ENCODE measurements at regions not wholly inside any gene's neighbourhood (a gene's known extent, or its start where the extent isn't known, plus 50 kb on each side); places are given as distances from the start of the nearest gene placed in this dataset.

- DNase-seq (ENCODE audit: extremely low read depth, low read depth): no peak
- no peak for TF ChIP-seq CTCF (IDR thresholded peaks at IDR 0.05; ENCODE audit: low read depth, low read length, missing control alignments)
- H3K4me3 ChIP-seq (replicated peaks; ENCODE audit: low read depth, low read length): no peak overlapping the region
Measured at GRCh38 chr15:46467041-46467440, 832.2 kb downstream of the SQOR start.

- H3K4me3 ChIP-seq (replicated peaks; ENCODE audit: low read depth, low read length): no peak overlapping the region
- no peak for DNase-seq (ENCODE audit: extremely low read depth, low read depth)
- no peak for TF ChIP-seq CTCF (IDR thresholded peaks at IDR 0.05; ENCODE audit: low read depth, low read length, missing control alignments)
Measured at GRCh38 chr15:46471096-46471495, 836.3 kb downstream of the SQOR start.

- DNase-seq (ENCODE audit: extremely low read depth, low read depth): no peak
- H3K4me3 ChIP-seq (replicated peaks; ENCODE audit: low read depth, low read length): no peak overlapping the region
- no peak for TF ChIP-seq CTCF (IDR thresholded peaks at IDR 0.05; ENCODE audit: low read depth, low read length, missing control alignments)
Measured at GRCh38 chr15:46489276-46489675, 854.4 kb downstream of the SQOR start.

- H3K4me3 ChIP-seq (replicated peaks; ENCODE audit: low read depth, low read length): no peak overlapping the region
- no peak for DNase-seq (ENCODE audit: extremely low read depth, low read depth)
- no peak for TF ChIP-seq CTCF (IDR thresholded peaks at IDR 0.05; ENCODE audit: low read depth, low read length, missing control alignments)
Measured at GRCh38 chr15:46496491-46497115, 861.8 kb downstream of the SQOR start.

- DNase-seq (ENCODE audit: extremely low read depth, low read depth): no peak
- no peak overlapping the region for H3K4me3 ChIP-seq (replicated peaks; ENCODE audit: low read depth, low read length)
- TF ChIP-seq CTCF (IDR thresholded peaks at IDR 0.05; ENCODE audit: low read depth, low read length, missing control alignments): no peak
Measured at GRCh38 chr15:46502667-46503066, 867.8 kb downstream of the SQOR start.

GRCh38 chr15:46518381-46518780, 883.6 kb downstream of the SQOR start:
- DNase-seq (ENCODE audit: extremely low read depth, low read depth): no peak
- TF ChIP-seq CTCF (IDR thresholded peaks at IDR 0.05; ENCODE audit: low read depth, low read length, missing control alignments): no peak
- no peak overlapping the region for H3K4me3 ChIP-seq (replicated peaks; ENCODE audit: low read depth, low read length)

- no peak for DNase-seq (ENCODE audit: extremely low read depth, low read depth)
- no peak overlapping the region for H3K4me3 ChIP-seq (replicated peaks; ENCODE audit: low read depth, low read length)
- no peak for TF ChIP-seq CTCF (IDR thresholded peaks at IDR 0.05; ENCODE audit: low read depth, low read length, missing control alignments)
Measured at GRCh38 chr15:46523701-46524100, 888.9 kb downstream of the SQOR start.
